Heart left ventricle (tissue), 16 donors: ENCODE measurements at regions not wholly inside any gene's neighbourhood (a gene's known extent, or its start where the extent isn't known, plus 50 kb on each side); places are given as distances from the start of the nearest gene placed in this dataset.

Experiments used
- ATAC-seq, 4 donors: fragments of 200-7000 bp; cut with Tn5 transposase; one replicate each; pipeline ENCODE4 v1.9.1; 2020 to 2022; ENCODE audit warnings: moderate library complexity in 4 of 4, mild to moderate bottlenecking in 3 of 4, moderate number of reproducible peaks in 1 of 4
- DNase-seq, 5 donors: peaks; one replicate each; pipeline ENCODE4 v3.0.0-alpha.2; 2020
- H3K27ac ChIP-seq, 12 donors: fragments of 200-600 bp; sonication (generic) in 4 of 12; one replicate each; pipeline versions ENCODE4 v1.5.0 to v1.8.0; 2016 to 2022; ENCODE audit warnings: mild to moderate bottlenecking in 2 of 12
- H3K27me3 ChIP-seq, 9 donors: fragments of 200-600 bp; sonication (generic) in 2 of 9; one replicate each; pipeline versions ENCODE4 v1.5.1 to v1.8.0; 2016 to 2022; ENCODE audit warnings: mild to moderate bottlenecking in 3 of 9
- H3K36me3 ChIP-seq, 9 donors: fragments of 200-600 bp; sonication (generic) in 2 of 9; one replicate each; pipeline versions ENCODE4 v1.5.0 to v1.8.0; 2018 to 2022; ENCODE audit warnings: mild to moderate bottlenecking in 2 of 9
- H3K4me1 ChIP-seq, 12 donors: fragments of 200-600 bp; sonication (generic) in 4 of 12; one replicate each; pipeline versions ENCODE4 v1.5.0 to v1.8.0; 2016 to 2022; ENCODE audit warnings: mild to moderate bottlenecking in 3 of 12
- H3K4me3 ChIP-seq, 12 donors: fragments of 200-600 bp; sonication (generic) in 4 of 12; one replicate each; pipeline versions ENCODE4 v1.5.0 to v1.8.0; 2017 to 2022; ENCODE audit warnings: mild to moderate bottlenecking in 9 of 12, moderate library complexity in 4 of 12
- H3K9me3 ChIP-seq, 12 donors: fragments of 200-600 bp; sonication (generic) in 4 of 12; one replicate each; pipeline versions ENCODE4 v1.5.0 to v1.8.0; 2016 to 2022; ENCODE audit warnings: mild to moderate bottlenecking in 1 of 12
- POLR2A ChIP-seq, 2 donors: fragments of 450-650 bp; IDR thresholded peaks; one replicate each; pipeline ENCODE4 v1.6.1; 2017; ENCODE audit warnings: antibody characterized with exemption in 2 of 2, mild to moderate bottlenecking in 2 of 2, moderate library complexity in 2 of 2
- WGBS, 4 donors: extraction: QIAGEN DNeasy Blood & Tissue Kit in 2 of 4; methylation state at CpG; one replicate each; pipeline versions ENCODE4 v1.1.5 to v1.1.7; 2013 to 2018; 5-methylcytosine and 5-hydroxymethylcytosine counted together
- intact Hi-C, 10 donors: fragments of 100-400 bp; cut with DNase I; formaldehyde crosslinking; loops; one replicate each; pipeline versions ENCODE4 v1.11.1 to v1.14.2; 2022
- TF ChIP-seq, protein P1 (sequence below), 12 donors: fragments of 200-600 bp; sonication (generic) in 4 of 12; IDR thresholded peaks; one replicate each; pipeline versions ENCODE4 v1.5.0 to v1.8.0; 2018 to 2022; ENCODE audit warnings: antibody characterized with exemption in 12 of 12, mild to moderate bottlenecking in 5 of 12
- donor health status: ischemic (EF 13 %, LVEDD 7.1; RV severe dilation, severe dysfunction).
- donor health status: healthy with polysubstance abuse.
- donor health status: DM: no; HTN: yes; CAD: no.
- donor health status: DM: no; HTN: no; CAD: no.
- donor health status: ischemic (EF 25% LVEDD 6.9; RV normal size, moderate dysfunction).
- donor health status: ischemic (EF 25% LVEDD 5.7; RV mildly dilated, moderate dysfunction).
- donor health status: healthy.
- donor health status: DM: yes; HTN: yes; CAD: no.
- donor health status: ischemic (EF 35%, LVEDD 5.7; RV mildly dilated, moderate dysfunction).
- donor health status: nonischemic (EF 11% LVEDD 7.7; RV severe dilation, severe dysfunction).
- donor health status: DM: yes; HTN: yes; CAD: no.
- donor health status: PGD.
- donor health status: ischemic (EF 29% LVEDD 5.4; RV normal size, mild dysfunction).
- donor health status: nonischemic (EF 23%, LVEDD 6.1; RV moderate dilation, normal function).

DNA sequence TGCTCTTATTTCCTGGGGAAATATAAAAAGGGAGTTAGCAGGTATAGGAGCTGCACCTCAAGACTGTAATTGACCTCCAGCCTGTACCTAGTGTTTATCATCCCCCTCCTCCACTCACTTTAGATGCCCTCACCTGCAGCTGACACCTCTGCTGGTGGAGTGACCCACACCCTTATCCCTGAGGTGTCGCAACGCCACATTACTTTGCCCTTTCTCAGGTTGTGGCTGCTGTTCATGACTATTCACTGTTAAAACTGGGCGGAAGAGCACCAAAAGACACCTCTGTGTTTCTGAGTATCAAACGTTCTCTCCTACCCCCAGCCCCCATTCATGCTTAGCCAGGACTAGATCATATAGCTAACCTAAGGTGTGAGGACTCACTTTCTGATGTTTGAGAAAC lies 101.5 kb upstream of the ADAMTS3 start:
- Histone ChIP-seq H3K27ac (no peak overlapping the region), H3K9me3 (no peaks in the 10 kb centered on the region), H3K4me1 (no peaks in the 10 kb centered on the region), H3K27me3 (no peaks in the 10 kb centered on the region), H3K4me3 (no peak overlapping the region), H3K36me3 (no peaks in the 10 kb centered on the region)
- WGBS, 4 donors: 78 to 89% (median 86%) methylated on average over 4 of the region's 4 CpGs
- TF ChIP-seq, protein P1, sequence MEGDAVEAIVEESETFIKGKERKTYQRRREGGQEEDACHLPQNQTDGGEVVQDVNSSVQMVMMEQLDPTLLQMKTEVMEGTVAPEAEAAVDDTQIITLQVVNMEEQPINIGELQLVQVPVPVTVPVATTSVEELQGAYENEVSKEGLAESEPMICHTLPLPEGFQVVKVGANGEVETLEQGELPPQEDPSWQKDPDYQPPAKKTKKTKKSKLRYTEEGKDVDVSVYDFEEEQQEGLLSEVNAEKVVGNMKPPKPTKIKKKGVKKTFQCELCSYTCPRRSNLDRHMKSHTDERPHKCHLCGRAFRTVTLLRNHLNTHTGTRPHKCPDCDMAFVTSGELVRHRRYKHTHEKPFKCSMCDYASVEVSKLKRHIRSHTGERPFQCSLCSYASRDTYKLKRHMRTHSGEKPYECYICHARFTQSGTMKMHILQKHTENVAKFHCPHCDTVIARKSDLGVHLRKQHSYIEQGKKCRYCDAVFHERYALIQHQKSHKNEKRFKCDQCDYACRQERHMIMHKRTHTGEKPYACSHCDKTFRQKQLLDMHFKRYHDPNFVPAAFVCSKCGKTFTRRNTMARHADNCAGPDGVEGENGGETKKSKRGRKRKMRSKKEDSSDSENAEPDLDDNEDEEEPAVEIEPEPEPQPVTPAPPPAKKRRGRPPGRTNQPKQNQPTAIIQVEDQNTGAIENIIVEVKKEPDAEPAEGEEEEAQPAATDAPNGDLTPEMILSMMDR (IDR thresholded peaks at IDR 0.05): no peak
- TF ChIP-seq POLR2A (IDR thresholded peaks at IDR 0.05): no peak
- no peak for DNase-seq
- no peak for ATAC-seq
- intact Hi-C loops: no loop called here

DNA sequence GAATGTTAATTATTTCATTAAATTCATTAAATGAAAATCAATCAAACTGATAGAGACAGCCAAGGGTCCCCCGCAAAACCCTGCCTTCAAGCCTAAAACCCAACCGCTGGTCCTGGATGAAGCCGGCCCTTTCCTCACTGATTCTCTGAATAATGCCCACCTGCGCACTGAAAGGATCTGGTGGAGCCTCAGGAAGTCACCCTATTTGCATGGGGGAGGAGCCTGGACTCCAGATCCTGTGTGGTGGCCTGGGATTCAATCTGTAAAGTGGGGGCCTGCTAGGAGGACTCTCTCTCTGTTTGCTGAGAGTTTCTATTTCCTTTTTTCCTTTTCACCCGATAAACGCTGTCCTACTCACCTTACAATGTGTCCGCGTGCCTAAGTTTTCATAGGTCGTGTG lies 97.9 kb upstream of the ADAMTS3 start:
- intact Hi-C loops: no loop called here
- H3K4me1 ChIP-seq: no peaks in the 10 kb centered on the region
- no peak overlapping the region for H3K27ac ChIP-seq
- no peak for TF ChIP-seq POLR2A (IDR thresholded peaks at IDR 0.05)
- TF ChIP-seq, protein P1 (IDR thresholded peaks at IDR 0.05): no peak
- 77 to 85% (median 83%) methylated on average over 9 of the region's 9 CpGs for WGBS, 4 donors
- no peaks in the 10 kb centered on the region for H3K9me3 ChIP-seq
- no peaks in the 10 kb centered on the region for H3K27me3 ChIP-seq
- ATAC-seq: no peak
- no peak overlapping the region for H3K4me3 ChIP-seq
- no peaks in the 10 kb centered on the region for H3K36me3 ChIP-seq
- DNase-seq: no peak

DNA sequence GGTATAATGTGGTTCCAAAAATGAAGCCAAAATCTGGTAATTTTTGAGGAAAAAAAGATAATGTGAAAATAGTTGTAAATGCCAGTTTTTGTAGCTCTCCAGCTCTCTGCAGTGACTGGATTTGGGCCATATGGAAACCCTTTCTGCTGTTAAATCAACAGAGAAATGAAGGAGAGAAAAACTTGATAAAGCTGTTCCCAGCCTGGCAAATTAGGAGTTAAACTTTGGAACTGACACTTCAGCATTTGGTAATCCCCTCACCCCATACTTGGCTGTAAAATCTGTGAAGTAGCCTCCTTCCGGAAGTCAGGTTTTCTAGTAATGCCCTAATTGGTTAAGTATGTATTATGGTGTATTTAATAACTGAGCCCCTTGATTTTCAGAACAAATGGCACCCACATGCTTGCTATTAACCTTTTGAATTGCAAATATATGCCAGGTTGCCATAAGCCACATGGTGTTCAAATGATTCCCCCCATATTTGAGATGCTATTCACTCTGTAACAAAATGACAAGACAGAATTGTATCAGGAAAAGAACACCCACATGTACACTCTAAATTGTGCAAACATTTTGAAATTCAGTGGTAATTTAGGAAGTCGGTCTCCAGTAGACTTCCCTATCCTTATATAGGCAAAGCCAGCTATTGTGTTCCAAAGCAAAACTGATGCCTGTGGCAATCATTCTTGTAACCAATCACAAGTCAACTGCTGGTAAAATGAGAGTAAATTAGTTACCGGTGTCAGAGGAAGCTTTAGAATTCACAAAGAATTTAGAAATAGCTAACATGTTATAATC lies 96.3 kb upstream of the ADAMTS3 start:
- WGBS, 4 donors: 62 to 77% (median 64%) methylated on average over 3 of the region's 3 CpGs
- Histone ChIP-seq H3K4me3 (no peak overlapping the region), H3K27ac (no peak overlapping the region), H3K9me3 (no peaks in the 10 kb centered on the region), H3K4me1 (no peaks in the 10 kb centered on the region), H3K36me3 (no peaks in the 10 kb centered on the region), H3K27me3 (no peaks in the 10 kb centered on the region)
- no peak for DNase-seq
- intact Hi-C loops: no loop called here
- ATAC-seq: no peak
- no peak for TF ChIP-seq POLR2A (IDR thresholded peaks at IDR 0.05)
- TF ChIP-seq, protein P1 (IDR thresholded peaks at IDR 0.05): no peak

DNA sequence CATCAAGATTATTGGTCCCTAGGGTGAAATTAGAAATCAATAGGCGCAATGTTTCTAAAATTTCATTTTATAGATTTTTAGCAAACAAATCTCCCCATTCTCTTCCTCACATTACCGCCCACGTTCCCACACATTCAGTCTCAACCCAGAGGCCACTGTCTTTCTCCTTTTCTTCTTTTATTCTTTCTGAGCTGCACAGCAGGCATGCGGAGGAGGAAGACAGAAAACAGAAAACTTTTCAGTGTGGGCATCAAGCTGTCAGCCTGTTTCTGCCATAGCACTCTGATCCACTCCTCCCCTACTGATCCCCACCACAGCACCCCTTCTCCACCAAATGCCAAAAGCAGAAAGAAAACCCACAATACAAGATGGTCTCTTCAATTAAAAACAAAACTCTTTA lies 94.8 kb upstream of the ADAMTS3 start:
- H3K4me1 ChIP-seq: no peaks in the 10 kb centered on the region
- WGBS, 4 donors: 54 to 74% (median 62%) methylated on average over 4 of the region's 4 CpGs
- intact Hi-C loops: no loop called here

More for the DNA sequence above, 94.8 kb upstream of the ADAMTS3 start:
- ATAC-seq: no peak
- Histone ChIP-seq H3K36me3 (no peaks in the 10 kb centered on the region), H3K4me3 (no peak overlapping the region), H3K27me3 (no peaks in the 10 kb centered on the region), H3K27ac (no peak overlapping the region), H3K9me3 (no peaks in the 10 kb centered on the region)
- DNase-seq: no peak
- no peak for TF ChIP-seq POLR2A (IDR thresholded peaks at IDR 0.05)
- TF ChIP-seq, protein P1 (IDR thresholded peaks at IDR 0.05): no peak
